Motor neuron (in vitro differentiated cells): ENCODE measurements at regions not wholly inside any gene's neighbourhood (a gene's known extent, or its start where the extent isn't known, plus 50 kb on each side); places are given as distances from the start of the nearest gene placed in this dataset.
A peak's percentile ranks its signal among the peaks of the same experiment; 100 is the strongest.

Source experiments
- ATAC-seq, 8 experiments: fragments of 200-7000 bp; cut with Tn5 transposase; replicated peaks in 6 of 8; 2 replicates each; pipeline ENCODE4 v1.8.0; 2021; ENCODE audit warnings: mild to moderate bottlenecking in 8 of 8, moderate library complexity in 8 of 8
- H3K27ac ChIP-seq, 2 donors: fragments of 250-450 bp; sonication (Bioruptor Pico); 2 replicates each; pipeline ENCODE4 v1.9.0; 2021; ENCODE audit warnings: antibody characterized with exemption in 2 of 2, mild to moderate bottlenecking in 2 of 2, moderate library complexity in 1 of 2
- H3K4me1 ChIP-seq, 2 donors: fragments of 250-450 bp; sonication (Bioruptor Pico); replicated peaks in 1 of 2; 2 replicates each; pipeline ENCODE4 v1.6.1; 2021; ENCODE audit warnings: antibody characterized with exemption in 2 of 2, mild to moderate bottlenecking in 2 of 2, moderate library complexity in 1 of 2
- H3K4me3 ChIP-seq, 5 donors: fragments of 250-450 bp; sonication (Bioruptor Pico); 2 replicates each; pipeline ENCODE4 v1.9.0; 2021; ENCODE audit warnings: antibody characterized with exemption in 5 of 5, mild to moderate bottlenecking in 5 of 5, moderate library complexity in 4 of 5
- WGBS, 10 experiments: fragments of 450-650 bp; shearing (Covaris generic); methylation state at CpG; one replicate each; pipeline ENCODE4 v1.0.0; 2022; 5-methylcytosine and 5-hydroxymethylcytosine counted together
- in situ Hi-C, 9 experiments: fragments of 400-800 bp; cut with MboI; loops; one replicate each; pipeline ENCODE4 v1.15.0; 2021; ENCODE audit warnings: low sequenced_read_pairs in 9 of 9, low pct_unique_long_range_greater_than_20kb in 2 of 9; ENCODE audit not compliant: unreplicated experiment in 9 of 9

DNA sequence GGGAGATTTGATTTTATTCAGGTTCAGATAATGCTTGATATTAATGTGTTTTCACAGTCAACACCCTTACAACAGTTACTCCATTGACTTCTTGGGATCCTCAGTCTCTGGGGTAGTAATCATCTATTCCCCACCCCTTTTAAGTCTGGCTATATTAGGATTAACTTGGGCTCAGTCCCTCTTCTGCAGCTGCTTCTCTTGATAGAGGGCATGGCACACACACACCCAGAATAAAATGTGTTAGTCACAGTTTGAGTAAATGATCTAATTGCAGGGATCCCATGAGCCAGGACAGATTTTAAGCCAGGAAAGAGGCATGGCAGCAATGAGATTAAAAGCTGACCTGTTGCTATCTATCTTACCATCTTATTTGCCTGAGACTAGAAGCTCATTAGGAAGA, 53.7 kb upstream of the VLDLR start:
- ATAC-seq, result peak in 2 of 8 experiments; percentile 89 to 90
- no peaks in the 10 kb centered on the region for H3K4me1 ChIP-seq
- no peak overlapping the region for H3K4me3 ChIP-seq
- in situ Hi-C loops, result no loop called here
- no peak overlapping the region for H3K27ac ChIP-seq

DNA sequence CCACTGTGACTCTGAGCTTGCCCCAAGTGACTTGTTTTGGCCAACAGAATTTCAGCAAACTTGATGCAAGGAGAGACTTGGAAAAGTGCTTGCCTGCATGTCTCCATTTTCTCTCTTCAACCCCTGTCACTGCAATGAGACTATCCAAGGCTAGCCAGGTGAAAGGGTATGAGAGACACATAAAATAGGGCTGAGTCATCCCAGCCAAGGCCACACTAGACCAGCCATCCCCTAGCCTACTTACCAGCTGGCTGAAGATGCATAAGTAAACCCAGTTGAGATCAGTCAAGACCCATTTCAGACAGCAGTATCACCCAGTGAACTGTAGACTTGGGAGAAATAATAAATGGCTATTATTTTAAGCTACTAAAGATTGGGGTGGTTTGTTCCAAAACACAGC, 52.9 kb upstream of the VLDLR start:
- Histone ChIP-seq H3K4me1 (no peaks in the 10 kb centered on the region), H3K27ac (no peak overlapping the region), H3K4me3 (no peak overlapping the region)
- no peak for ATAC-seq
- in situ Hi-C loops, result no loop called here

- Histone ChIP-seq H3K4me3 (no peak overlapping the region), H3K4me1 (peaks cover 0 to 7% of the 10 kb centered on the region in 2 donors), H3K27ac (no peak overlapping the region)
- in situ Hi-C loops, result no loop called here
- ATAC-seq, result peak in 5 of 8 experiments; percentile 24 to 62 (median 55)
- 50 to 95% (median 69%) methylated on average over 2 to 7 of the region's 7 CpGs; no CpG with 5 or more reads in 1 of the 10 experiments for WGBS, 10 experiments
Observed at GRCh38 chr9:2570615-2571479, 50.7 kb upstream of the VLDLR start.
